ENCODE measurements at regions not wholly inside any gene's neighbourhood (a gene's known extent, or its start where the extent isn't known, plus 50 kb on each side); places are given as distances from the start of the nearest gene placed in this dataset.

DNA sequence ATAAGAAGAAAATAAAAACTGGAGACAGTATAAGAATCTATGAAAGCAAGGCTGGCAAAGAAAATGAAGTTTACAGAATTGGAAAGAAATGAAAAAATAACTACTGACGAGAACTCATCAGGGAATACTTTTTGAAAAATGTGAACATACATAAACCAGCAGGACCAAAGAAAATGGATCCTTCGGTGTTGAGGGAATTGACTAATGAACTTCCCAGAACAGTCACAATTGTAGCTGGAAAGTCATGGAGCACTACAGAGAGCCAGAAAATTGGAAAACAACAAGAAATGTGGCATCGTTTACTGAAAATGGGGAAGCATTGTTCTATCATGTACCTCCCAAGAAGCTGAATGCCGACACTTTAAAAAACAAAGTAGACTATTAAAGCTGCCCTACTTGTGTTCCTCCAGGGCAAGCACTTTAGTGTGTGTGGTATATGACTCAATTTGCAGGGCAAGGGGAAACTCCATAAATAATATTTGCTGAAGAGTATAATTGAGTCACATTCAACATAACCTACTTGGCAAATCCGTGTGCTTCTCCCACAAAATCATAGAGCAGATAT lies 1221.6 kb upstream of the NRXN1 start:
- ATAC-seq (replicated peaks) = no peak
- Mint-ChIP-seq H3K4me1 (ENCODE audit: low read depth in 2 of 2) (no peaks in the 10 kb centered on the region), H3K9me3 (peaks cover 5 to 9% of the 10 kb centered on the region in 2 donors), H3K27me3 (no peaks in the 10 kb centered on the region), H3K27ac (no peak overlapping the region), H3K36me3 (ENCODE audit: insufficient read depth) (no peaks in the 10 kb centered on the region), H3K4me3 (no peak overlapping the region)
- no peak for DNase-seq

DNA sequence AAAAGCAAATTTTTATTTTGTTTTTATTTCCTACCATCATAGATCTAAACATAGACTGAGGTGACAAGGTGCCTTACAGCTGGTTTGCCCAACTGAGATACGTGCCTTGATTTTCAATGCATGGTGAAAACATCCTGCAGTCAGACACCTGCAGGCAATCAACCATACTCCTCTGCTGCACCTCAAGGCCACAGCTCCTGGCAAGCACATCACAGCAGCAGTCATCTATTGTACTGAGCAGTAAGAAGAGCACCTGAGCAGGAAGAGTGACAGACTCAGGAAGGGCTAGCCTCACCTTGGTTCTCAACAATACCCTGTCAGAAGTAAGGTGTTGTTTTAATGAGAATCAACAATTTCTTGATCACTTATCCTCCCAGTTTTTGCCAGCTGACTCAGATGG lies 1206.8 kb upstream of the NRXN1 start:
- ATAC-seq (replicated peaks) (no peak), DNase-seq (no peak)
- no peaks in the 10 kb centered on the region for H3K27me3 Mint-ChIP-seq
- H3K9me3 Mint-ChIP-seq = peaks cover 0 to 7% of the 10 kb centered on the region in 2 donors
- H3K27ac Mint-ChIP-seq = no peak overlapping the region
- no peak overlapping the region for H3K4me3 Mint-ChIP-seq
- H3K4me1 Mint-ChIP-seq (ENCODE audit: low read depth in 2 of 2) = no peaks in the 10 kb centered on the region
- H3K36me3 Mint-ChIP-seq (ENCODE audit: insufficient read depth) = no peaks in the 10 kb centered on the region

DNA sequence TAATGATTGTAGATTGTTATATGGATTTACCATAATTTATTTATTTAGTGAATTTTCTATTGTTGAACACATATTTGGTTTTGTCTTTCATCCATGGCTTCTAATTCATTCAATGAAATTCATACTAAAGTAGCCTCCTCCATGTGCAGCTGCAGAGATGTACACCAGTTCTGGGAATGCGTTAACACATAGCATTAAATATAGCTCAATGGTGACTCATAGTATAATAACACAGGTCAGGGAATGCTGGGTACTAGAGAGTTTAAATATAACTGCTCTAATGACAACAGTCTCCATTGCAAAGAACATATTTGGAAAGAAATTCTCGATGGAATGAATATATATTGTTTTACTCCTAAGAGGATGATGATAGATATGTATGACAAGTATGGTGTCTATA lies 1190.2 kb upstream of the NRXN1 start:
- DNase-seq (no peak), ATAC-seq (replicated peaks) (no peak)
- H3K4me3 Mint-ChIP-seq = no peak overlapping the region
- no peak overlapping the region for H3K27ac Mint-ChIP-seq
- H3K36me3 Mint-ChIP-seq (ENCODE audit: insufficient read depth) = no peaks in the 10 kb centered on the region
- peaks cover 0 to 3% of the 10 kb centered on the region in 2 donors for H3K9me3 Mint-ChIP-seq
- H3K27me3 Mint-ChIP-seq = no peaks in the 10 kb centered on the region
- H3K4me1 Mint-ChIP-seq (ENCODE audit: low read depth in 2 of 2) = no peaks in the 10 kb centered on the region

DNA sequence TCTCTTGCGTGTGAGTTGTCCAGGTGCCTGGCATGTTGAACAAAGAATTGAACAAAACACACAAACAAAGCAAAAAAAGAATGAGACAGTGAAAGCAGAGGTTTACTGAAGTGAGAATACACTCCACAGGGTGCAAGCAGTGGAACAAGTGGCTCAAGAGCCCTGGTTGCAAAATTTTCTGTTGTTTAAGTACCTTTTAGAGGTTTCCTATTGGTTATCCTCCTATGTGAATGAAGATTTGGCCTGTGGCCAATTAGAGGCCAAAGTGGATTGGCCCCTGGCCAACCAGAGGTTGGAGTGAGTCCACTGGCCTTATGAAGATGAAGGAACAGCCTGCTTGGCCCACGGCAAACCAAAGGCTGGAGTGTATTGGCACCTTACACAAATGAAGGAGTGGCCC lies 1188.5 kb upstream of the NRXN1 start:
- Mint-ChIP-seq H3K27ac (no peak overlapping the region), H3K4me1 (ENCODE audit: low read depth in 2 of 2) (no peaks in the 10 kb centered on the region), H3K9me3 (no peaks in the 10 kb centered on the region), H3K36me3 (ENCODE audit: insufficient read depth) (no peaks in the 10 kb centered on the region), H3K4me3 (no peak overlapping the region), H3K27me3 (no peaks in the 10 kb centered on the region)
- ATAC-seq (replicated peaks) (no peak), DNase-seq (no peak)

DNA sequence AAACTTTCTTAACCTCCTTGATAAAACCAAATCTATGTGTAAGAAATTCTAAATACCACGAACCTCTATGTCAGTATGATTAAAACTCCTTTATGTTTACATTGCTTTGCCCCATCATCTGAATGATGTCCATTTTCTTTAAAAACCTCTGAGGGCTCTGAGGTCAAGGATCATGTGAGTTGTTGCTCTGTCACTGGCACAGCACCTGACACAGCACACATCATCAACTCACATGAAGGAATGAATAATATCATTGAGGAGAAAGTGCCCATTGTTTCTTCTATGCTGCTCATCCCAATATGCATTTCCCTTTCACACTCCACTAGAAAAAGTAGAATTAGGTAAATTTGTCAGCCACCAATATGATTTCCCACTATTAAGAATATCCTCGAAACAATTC lies 1178.7 kb upstream of the NRXN1 start:
- no peak for ATAC-seq (replicated peaks)
- H3K27me3 Mint-ChIP-seq = no peaks in the 10 kb centered on the region
- H3K27ac Mint-ChIP-seq = no peak overlapping the region
- H3K4me3 Mint-ChIP-seq = no peak overlapping the region
- H3K9me3 Mint-ChIP-seq = no peaks in the 10 kb centered on the region
- H3K4me1 Mint-ChIP-seq (ENCODE audit: low read depth in 2 of 2) = no peaks in the 10 kb centered on the region
- DNase-seq = no peak
- H3K36me3 Mint-ChIP-seq (ENCODE audit: insufficient read depth) = no peaks in the 10 kb centered on the region

DNA sequence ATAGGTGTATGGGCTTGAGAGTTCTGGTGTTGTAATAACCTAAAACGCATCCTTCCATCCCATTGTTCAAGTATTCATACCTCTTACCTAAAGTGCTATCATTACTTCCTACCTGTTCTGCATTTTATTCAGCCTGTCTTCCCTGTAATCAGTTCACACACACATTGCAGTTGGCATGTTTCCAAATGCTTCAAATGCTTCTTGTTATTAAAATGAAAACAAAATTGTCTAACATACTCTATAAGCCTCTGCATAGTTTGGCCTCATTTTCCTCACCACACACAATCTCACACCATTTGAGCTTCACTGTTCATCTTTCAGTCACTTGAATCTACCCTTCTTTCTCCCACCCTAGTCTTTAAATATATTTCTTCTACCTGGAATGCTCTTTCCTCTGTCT lies 1178.2 kb upstream of the NRXN1 start:
- H3K27me3 Mint-ChIP-seq = no peaks in the 10 kb centered on the region
- DNase-seq = no peak
- H3K4me1 Mint-ChIP-seq (ENCODE audit: low read depth in 2 of 2) = no peaks in the 10 kb centered on the region
- ATAC-seq (replicated peaks) = no peak
- H3K4me3 Mint-ChIP-seq = no peak overlapping the region
- H3K27ac Mint-ChIP-seq = no peak overlapping the region
- H3K9me3 Mint-ChIP-seq = no peaks in the 10 kb centered on the region
- no peaks in the 10 kb centered on the region for H3K36me3 Mint-ChIP-seq (ENCODE audit: insufficient read depth)

DNA sequence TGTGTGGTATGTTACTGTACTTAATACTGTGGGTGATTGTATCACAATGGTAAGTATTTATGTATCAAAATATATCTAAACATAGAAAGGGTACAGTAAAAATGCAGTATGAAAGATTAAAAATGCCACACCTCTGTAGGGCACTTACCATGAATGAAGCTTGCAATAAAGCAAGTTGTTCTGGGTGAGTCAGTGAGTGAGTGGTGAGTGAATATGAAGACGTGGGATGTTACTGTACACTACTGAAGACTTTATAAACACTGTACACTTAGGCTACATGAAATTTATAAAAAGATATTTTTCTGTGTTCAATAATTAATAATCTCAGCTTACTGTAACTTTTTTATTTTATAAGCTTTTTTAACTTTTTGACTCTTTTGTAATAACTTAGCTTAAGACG lies 1162.4 kb upstream of the NRXN1 start:
- Mint-ChIP-seq H3K9me3 (peaks cover 0 to 2% of the 10 kb centered on the region in 2 donors), H3K36me3 (ENCODE audit: insufficient read depth) (no peaks in the 10 kb centered on the region), H3K4me3 (no peak overlapping the region), H3K27ac (no peak overlapping the region), H3K27me3 (no peaks in the 10 kb centered on the region), H3K4me1 (ENCODE audit: low read depth in 2 of 2) (no peaks in the 10 kb centered on the region)
- DNase-seq (no peak), ATAC-seq (replicated peaks) (no peak)

DNA sequence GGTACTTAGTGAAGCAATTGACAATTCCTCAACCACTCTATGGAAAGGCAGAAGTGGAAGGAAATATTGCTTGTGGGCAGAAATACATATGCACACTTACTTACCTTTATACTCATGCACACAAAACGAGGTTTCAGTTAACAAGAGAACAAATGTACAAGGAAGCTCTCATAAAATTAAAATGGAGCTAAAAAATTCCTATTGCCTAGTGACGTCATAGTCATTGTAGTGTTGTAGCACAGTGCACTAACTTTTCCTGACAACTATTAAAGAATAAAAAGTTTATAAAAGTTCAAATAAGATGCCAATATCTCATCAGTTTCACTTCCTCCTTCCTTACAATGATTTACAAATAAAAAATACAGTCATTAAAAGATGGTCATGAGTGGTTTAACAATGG lies 1161.9 kb upstream of the NRXN1 start:
- no peak for ATAC-seq (replicated peaks)
- Mint-ChIP-seq H3K36me3 (ENCODE audit: insufficient read depth) (no peaks in the 10 kb centered on the region), H3K9me3 (no peaks in the 10 kb centered on the region), H3K4me3 (no peak overlapping the region), H3K27ac (no peak overlapping the region), H3K4me1 (ENCODE audit: low read depth in 2 of 2) (no peaks in the 10 kb centered on the region), H3K27me3 (no peaks in the 10 kb centered on the region)
- no peak for DNase-seq

DNA sequence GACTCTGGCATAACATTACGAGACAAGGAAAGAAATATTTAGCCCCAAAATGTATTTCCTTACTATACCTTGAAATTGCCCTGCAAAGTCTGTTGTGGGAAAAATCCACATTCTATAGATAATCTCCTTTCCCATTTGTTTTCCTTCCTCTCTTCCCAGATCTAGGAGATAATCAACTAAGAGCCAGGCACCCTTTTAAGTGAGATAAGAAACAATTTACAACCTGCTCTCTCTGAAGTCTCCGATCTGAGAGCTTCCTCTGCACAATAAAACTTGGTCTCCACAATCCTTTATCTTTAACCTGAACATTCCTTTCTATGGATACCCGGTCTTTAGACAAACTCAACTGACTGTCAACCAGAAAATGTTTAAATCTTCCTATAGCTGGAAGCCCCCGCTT lies 1160.7 kb upstream of the NRXN1 start:
- DNase-seq (no peak), ATAC-seq (replicated peaks) (no peak)
- Mint-ChIP-seq H3K36me3 (ENCODE audit: insufficient read depth) (no peaks in the 10 kb centered on the region), H3K9me3 (no peaks in the 10 kb centered on the region), H3K4me3 (no peak overlapping the region), H3K27me3 (no peaks in the 10 kb centered on the region), H3K27ac (no peak overlapping the region), H3K4me1 (ENCODE audit: low read depth in 2 of 2) (no peaks in the 10 kb centered on the region)

DNA sequence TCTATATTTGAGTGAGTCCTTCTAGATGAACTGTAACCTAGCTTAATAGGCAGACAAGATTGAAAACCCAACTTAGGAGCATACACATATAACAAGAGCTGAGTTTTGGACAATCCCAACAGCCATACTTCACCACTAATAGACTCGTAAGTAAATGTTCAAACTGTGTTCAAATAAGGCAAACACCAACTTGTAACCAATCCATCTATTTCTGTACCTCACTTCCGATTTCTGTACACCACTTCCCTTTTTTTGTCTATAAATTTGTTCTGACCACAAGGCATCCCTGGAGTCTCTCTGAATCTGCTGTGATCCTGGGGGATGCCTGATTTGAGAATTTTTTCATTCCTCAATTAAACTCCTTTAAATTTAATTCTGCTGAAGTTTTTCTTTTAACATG lies 1149.1 kb upstream of the NRXN1 start:
- DNase-seq (no peak), ATAC-seq (replicated peaks) (no peak)
- H3K4me1 Mint-ChIP-seq (ENCODE audit: low read depth in 2 of 2) = no peaks in the 10 kb centered on the region
- H3K9me3 Mint-ChIP-seq = peaks cover 6 to 7% of the 10 kb centered on the region in 2 donors
- H3K27me3 Mint-ChIP-seq = no peaks in the 10 kb centered on the region
- no peak overlapping the region for H3K27ac Mint-ChIP-seq
- no peaks in the 10 kb centered on the region for H3K36me3 Mint-ChIP-seq (ENCODE audit: insufficient read depth)
- H3K4me3 Mint-ChIP-seq = no peak overlapping the region

DNA sequence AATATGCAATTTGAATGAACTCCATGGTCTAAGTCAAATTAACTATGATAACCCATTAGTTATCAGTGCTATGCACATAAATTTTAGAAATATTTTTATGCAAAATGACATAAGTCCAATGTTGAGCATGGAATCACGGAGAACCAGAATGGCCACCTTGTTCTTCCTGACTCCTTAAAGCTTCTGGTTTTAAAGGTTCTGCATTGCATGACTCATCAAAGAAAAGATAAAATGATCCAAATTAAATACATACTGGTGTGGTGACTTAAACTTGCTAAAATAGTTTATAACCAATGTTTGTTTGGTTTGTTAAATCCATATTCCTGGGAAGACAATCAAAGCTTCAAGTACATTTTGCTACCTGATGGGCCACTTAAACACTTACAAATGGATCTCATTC lies 1146.9 kb upstream of the NRXN1 start:
- ATAC-seq (replicated peaks) (no peak), DNase-seq (no peak)
- Mint-ChIP-seq H3K4me3 (no peak overlapping the region), H3K4me1 (ENCODE audit: low read depth in 2 of 2) (no peaks in the 10 kb centered on the region), H3K27me3 (no peaks in the 10 kb centered on the region), H3K9me3 (peaks cover 5 to 6% of the 10 kb centered on the region in 2 donors), H3K36me3 (ENCODE audit: insufficient read depth) (no peaks in the 10 kb centered on the region), H3K27ac (no peak overlapping the region)

DNA sequence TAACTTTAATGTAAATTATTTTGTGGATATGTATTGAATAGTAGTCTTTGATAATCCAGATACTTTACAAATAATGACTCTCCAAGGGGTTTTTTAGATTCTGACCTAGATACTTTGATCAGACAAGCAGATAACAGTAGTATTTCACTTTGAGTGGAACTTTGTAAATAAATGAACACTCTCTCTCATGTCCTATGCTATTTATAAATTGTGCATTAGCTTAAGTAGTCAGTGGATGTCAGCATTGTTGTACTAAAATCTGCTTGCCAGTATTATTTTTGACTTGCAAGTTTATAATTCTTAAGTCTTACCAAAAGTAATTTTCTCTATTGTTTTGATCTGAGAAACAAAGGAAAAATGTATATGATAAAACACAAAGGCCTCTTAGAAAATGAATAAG lies 1113.1 kb upstream of the NRXN1 start:
- Mint-ChIP-seq H3K9me3 (peaks cover 0 to 2% of the 10 kb centered on the region in 2 donors), H3K27me3 (no peaks in the 10 kb centered on the region), H3K4me3 (no peak overlapping the region), H3K27ac (no peak overlapping the region), H3K4me1 (ENCODE audit: low read depth in 2 of 2) (no peaks in the 10 kb centered on the region), H3K36me3 (ENCODE audit: insufficient read depth) (no peaks in the 10 kb centered on the region)
- ATAC-seq (replicated peaks) (no peak), DNase-seq (no peak)

DNA sequence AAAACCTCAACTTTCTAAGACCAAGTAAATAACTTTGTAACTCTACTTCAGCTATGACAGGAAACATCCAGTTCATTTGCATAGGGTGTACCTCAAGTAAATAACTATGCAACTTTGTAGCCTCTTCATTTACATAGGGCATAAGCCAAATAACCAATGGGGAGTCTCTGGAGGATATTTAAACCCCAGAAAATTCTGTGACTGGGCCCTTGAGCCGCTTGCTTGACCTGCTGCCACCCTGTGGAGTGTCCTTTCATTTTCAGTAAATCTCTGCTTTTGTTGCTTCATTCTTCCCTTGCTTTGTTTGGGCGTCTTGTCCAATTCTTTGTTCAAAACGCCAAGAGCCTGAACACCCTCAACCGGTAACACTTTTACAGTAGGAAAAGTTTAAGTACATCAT lies 1112.7 kb upstream of the NRXN1 start:
- H3K27me3 Mint-ChIP-seq = no peaks in the 10 kb centered on the region
- H3K9me3 Mint-ChIP-seq = peaks cover 0 to 2% of the 10 kb centered on the region in 2 donors
- no peak overlapping the region for H3K27ac Mint-ChIP-seq
- ATAC-seq (replicated peaks) (no peak), DNase-seq (no peak)
- no peaks in the 10 kb centered on the region for H3K4me1 Mint-ChIP-seq (ENCODE audit: low read depth in 2 of 2)
- H3K4me3 Mint-ChIP-seq = no peak overlapping the region
- H3K36me3 Mint-ChIP-seq (ENCODE audit: insufficient read depth) = no peaks in the 10 kb centered on the region

DNA sequence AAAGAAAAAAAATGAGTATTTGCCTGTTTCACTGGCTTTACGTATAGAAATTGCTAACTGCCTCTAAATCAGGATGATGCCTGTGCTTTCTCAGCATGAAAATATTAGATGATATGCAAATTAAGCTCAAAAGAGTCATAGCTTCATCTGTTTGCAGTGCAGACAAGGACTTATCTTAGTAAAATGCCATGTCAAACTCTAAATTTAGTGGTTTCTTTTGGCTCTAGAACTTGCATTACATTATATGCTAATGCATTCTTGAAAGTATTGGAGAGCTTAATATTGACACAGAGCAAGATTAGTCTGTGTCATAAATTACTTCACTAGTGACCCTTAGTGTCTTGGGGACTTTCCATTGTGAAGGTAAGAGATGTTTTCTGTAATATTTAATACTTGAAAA lies 1109.1 kb upstream of the NRXN1 start:
- Mint-ChIP-seq H3K27ac (no peak overlapping the region), H3K9me3 (peaks cover 0 to 11% of the 10 kb centered on the region in 2 donors), H3K36me3 (ENCODE audit: insufficient read depth) (no peaks in the 10 kb centered on the region), H3K27me3 (no peaks in the 10 kb centered on the region), H3K4me1 (ENCODE audit: low read depth in 2 of 2) (no peaks in the 10 kb centered on the region), H3K4me3 (no peak overlapping the region)
- ATAC-seq (replicated peaks) = no peak
- no peak for DNase-seq

DNA sequence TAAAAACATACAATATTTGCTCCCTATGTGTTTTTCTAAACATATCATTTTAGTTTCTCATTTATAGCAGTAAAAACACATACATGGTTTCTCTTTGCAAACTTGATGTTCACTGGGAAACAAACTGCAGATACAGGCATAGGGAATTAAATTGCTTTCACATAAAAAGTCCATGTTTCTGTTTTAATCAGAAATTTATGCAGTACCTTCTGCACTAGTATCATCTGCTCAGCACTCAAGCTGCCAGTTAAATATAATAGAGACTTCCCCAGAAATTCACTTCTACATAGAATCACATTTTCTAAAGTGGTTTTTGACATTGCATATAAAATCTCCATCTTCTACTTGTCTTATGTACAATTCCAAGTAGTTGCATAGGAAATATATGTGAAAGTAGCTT lies 1107.3 kb upstream of the NRXN1 start:
- no peaks in the 10 kb centered on the region for H3K4me1 Mint-ChIP-seq (ENCODE audit: low read depth in 2 of 2)
- H3K9me3 Mint-ChIP-seq = peaks cover 9 to 14% of the 10 kb centered on the region in 2 donors
- ATAC-seq (replicated peaks) (no peak), DNase-seq (no peak)
- no peak overlapping the region for H3K27ac Mint-ChIP-seq
- no peaks in the 10 kb centered on the region for H3K36me3 Mint-ChIP-seq (ENCODE audit: insufficient read depth)
- no peaks in the 10 kb centered on the region for H3K27me3 Mint-ChIP-seq
- no peak overlapping the region for H3K4me3 Mint-ChIP-seq

All from effector memory CD8-positive, alpha-beta T cell (primary cell).